Thyroid gland (tissue), 4 donors: ENCODE measurements at regions not wholly inside any gene's neighbourhood (a gene's known extent, or its start where the extent isn't known, plus 50 kb on each side); places are given as distances from the start of the nearest gene placed in this dataset.

Source experiments
- DNase-seq, 2 donors: peaks; one replicate each; pipeline ENCODE4 v3.0.0-alpha.2; 2019
- H3K27ac ChIP-seq, 3 donors: fragments of 200-600 bp; sonication (generic); 1 replicate in 2 of 3; 2 replicates in 1 of 3; pipeline ENCODE4 v1.5.1; 2016 to 2019; ENCODE audit warnings: mild to moderate bottlenecking in 1 of 3, moderate library complexity in 1 of 3
- H3K27me3 ChIP-seq: fragments of 200-600 bp; sonication (generic); one replicate; pipeline ENCODE4 v1.5.1; 2019
- H3K36me3 ChIP-seq, 2 donors: fragments of 200-600 bp; sonication (generic); one replicate each; pipeline ENCODE4 v1.5.1; 2016 to 2019
- H3K4me1 ChIP-seq, 2 donors: fragments of 200-600 bp; sonication (generic); one replicate each; pipeline ENCODE4 v1.5.1; 2017 to 2019
- H3K4me3 ChIP-seq, 3 donors: fragments of 200-600 bp; sonication (generic); replicated peaks in 1 of 3; 1 replicate in 2 of 3; 2 replicates in 1 of 3; pipeline ENCODE4 v1.5.1; 2016; ENCODE audit warnings: mild to moderate bottlenecking in 1 of 3
- H3K9me3 ChIP-seq: fragments of 200-600 bp; sonication (generic); one replicate; pipeline ENCODE4 v1.5.1; 2017
- CTCF ChIP-seq, 6 experiments: fragments of 200-600 bp in 3 of 6; fragments of 450-650 bp in 3 of 6; sonication (generic) in 3 of 6; IDR thresholded peaks; one replicate each; pipeline ENCODE4 v1.5.1; 2016 to 2019; ENCODE audit warnings: antibody characterized with exemption in 6 of 6, mild to moderate bottlenecking in 2 of 6, inconsistent platforms in 1 of 6, moderate library complexity in 1 of 6
- POLR2A ChIP-seq, 2 donors: fragments of 450-650 bp; IDR thresholded peaks; one replicate each; pipeline ENCODE4 v1.6.1; 2017; ENCODE audit warnings: antibody characterized with exemption in 2 of 2, mild to moderate bottlenecking in 2 of 2, moderate library complexity in 1 of 2
- WGBS, 2 donors: methylation state at CpG; one replicate each; pipeline ENCODE4 v1.1.5; 2017; 5-methylcytosine and 5-hydroxymethylcytosine counted together
- intact Hi-C: fragments of 100-400 bp; cut with DNase I; formaldehyde crosslinking; loops from one replicate; pipeline ENCODE4 v1.15.1; 2023

DNA sequence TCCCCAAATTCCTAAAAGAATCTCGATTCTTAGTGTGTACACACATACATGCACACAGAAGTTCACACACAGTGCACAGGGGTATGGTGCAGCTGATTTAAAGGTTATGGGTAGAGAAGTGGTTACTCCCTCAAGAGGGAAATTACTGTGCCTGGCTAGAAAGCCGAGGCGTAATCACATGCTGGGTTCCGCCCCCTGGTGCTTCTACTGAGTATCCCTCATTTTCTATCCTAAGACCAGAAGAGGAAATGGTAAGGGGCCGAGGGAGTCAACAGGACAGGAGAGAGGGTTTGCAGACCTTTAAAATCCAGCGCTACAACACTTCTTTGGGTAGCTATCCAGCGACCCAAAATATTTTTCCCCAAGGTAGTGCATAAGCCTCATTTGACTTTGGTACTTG lies 147.3 kb upstream of the TMEM196 start:
- Histone ChIP-seq H3K4me1 (no peaks in the 10 kb centered on the region), H3K27me3 (no peaks in the 10 kb centered on the region), H3K4me3 (no peak overlapping the region), H3K36me3 (no peaks in the 10 kb centered on the region), H3K27ac (no peak overlapping the region), H3K9me3 (no peaks in the 10 kb centered on the region)
- DNase-seq = no peak
- TF ChIP-seq POLR2A (IDR thresholded peaks at IDR 0.05) (no peak), CTCF (IDR thresholded peaks at IDR 0.05) (no peak)
- intact Hi-C loops = no loop called here
- WGBS, 2 donors = 80 to 83% methylated on average over 7 of the region's 7 CpGs

- Histone ChIP-seq H3K27me3 (no peaks in the 10 kb centered on the region), H3K27ac (no peak overlapping the region), H3K9me3 (no peaks in the 10 kb centered on the region), H3K4me1 (no peaks in the 10 kb centered on the region), H3K4me3 (no peak overlapping the region), H3K36me3 (no peaks in the 10 kb centered on the region)
- TF ChIP-seq POLR2A (IDR thresholded peaks at IDR 0.05) (no peak), CTCF (IDR thresholded peaks at IDR 0.05) (no peak)
- no peak for DNase-seq
- intact Hi-C loops = no loop called here
- 65 to 75% methylated on average over 6 of the region's 6 CpGs for WGBS, 2 donors
Observed at GRCh38 chr7:19920166-19920565, 146.7 kb upstream of the TMEM196 start.

- no peak for TF ChIP-seq POLR2A (IDR thresholded peaks at IDR 0.05)
- no peak for TF ChIP-seq CTCF (IDR thresholded peaks at IDR 0.05)
- Histone ChIP-seq H3K9me3 (no peaks in the 10 kb centered on the region), H3K36me3 (no peaks in the 10 kb centered on the region), H3K27ac (no peak overlapping the region), H3K4me1 (no peaks in the 10 kb centered on the region), H3K27me3 (no peaks in the 10 kb centered on the region), H3K4me3 (no peak overlapping the region)
- WGBS, 2 donors = 54 to 56% methylated on average over 6 of the region's 6 CpGs
- intact Hi-C loops = no loop called here
- DNase-seq = no peak
Observed at GRCh38 chr7:19919261-19920095, 146.1 kb upstream of the TMEM196 start.

GRCh38 chr7:19916046-19916445 lies 142.6 kb upstream of the TMEM196 start:
- Histone ChIP-seq H3K4me1 (no peaks in the 10 kb centered on the region), H3K27ac (no peak overlapping the region), H3K36me3 (no peaks in the 10 kb centered on the region), H3K27me3 (no peaks in the 10 kb centered on the region), H3K4me3 (no peak overlapping the region), H3K9me3 (no peaks in the 10 kb centered on the region)
- WGBS, 2 donors = 89 to 92% methylated on average over 1 of the region's 1 CpG
- intact Hi-C loops = no loop called here
- no peak for DNase-seq
- TF ChIP-seq CTCF (IDR thresholded peaks at IDR 0.05) (no peak), POLR2A (IDR thresholded peaks at IDR 0.05) (no peak)

DNA sequence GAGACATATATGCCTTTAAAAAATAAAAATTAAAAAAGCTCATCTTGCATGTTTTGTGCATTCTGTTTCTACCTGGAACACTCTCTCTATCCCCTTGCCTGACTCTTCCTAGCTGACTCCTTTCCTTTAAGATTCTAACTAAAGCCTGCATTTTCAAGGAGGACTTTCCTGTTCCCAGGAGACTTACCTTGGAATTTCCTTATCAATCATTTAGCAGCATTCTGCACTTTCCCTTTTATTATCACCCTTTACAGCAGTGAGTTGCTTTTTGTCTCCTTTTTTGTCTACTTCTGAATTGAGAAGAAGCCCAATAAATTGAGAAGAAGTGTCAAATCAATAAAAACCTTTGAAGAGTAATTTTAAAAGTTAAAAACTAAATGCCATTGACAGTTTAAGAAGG lies 142.2 kb upstream of the TMEM196 start:
- H3K4me3 ChIP-seq = no peak overlapping the region
- DNase-seq = no peak
- no peaks in the 10 kb centered on the region for H3K4me1 ChIP-seq
- no peaks in the 10 kb centered on the region for H3K9me3 ChIP-seq
- H3K27me3 ChIP-seq = no peaks in the 10 kb centered on the region
- TF ChIP-seq CTCF (IDR thresholded peaks at IDR 0.05) (no peak), POLR2A (IDR thresholded peaks at IDR 0.05) (no peak)
- H3K27ac ChIP-seq = no peak overlapping the region
- intact Hi-C loops = no loop called here
- H3K36me3 ChIP-seq = no peaks in the 10 kb centered on the region
